Stimulated activated CD8-positive, alpha-beta memory T cell treated with anti-CD3 and anti-CD28 coated beads, Interleukin-12 subunit alpha, Interleukin-12 subunit beta, amount 100 ng/mL, for 24 hours (primary cell): ENCODE measurements at regions not wholly inside any gene's neighbourhood (a gene's known extent, or its start where the extent isn't known, plus 50 kb on each side); places are given as distances from the start of the nearest gene placed in this dataset.

Experiments used
- DNase-seq: peaks from one replicate; pipeline ENCODE4 v3.0.0-alpha.2; 2020; ENCODE audit errors: extremely low read depth

DNA sequence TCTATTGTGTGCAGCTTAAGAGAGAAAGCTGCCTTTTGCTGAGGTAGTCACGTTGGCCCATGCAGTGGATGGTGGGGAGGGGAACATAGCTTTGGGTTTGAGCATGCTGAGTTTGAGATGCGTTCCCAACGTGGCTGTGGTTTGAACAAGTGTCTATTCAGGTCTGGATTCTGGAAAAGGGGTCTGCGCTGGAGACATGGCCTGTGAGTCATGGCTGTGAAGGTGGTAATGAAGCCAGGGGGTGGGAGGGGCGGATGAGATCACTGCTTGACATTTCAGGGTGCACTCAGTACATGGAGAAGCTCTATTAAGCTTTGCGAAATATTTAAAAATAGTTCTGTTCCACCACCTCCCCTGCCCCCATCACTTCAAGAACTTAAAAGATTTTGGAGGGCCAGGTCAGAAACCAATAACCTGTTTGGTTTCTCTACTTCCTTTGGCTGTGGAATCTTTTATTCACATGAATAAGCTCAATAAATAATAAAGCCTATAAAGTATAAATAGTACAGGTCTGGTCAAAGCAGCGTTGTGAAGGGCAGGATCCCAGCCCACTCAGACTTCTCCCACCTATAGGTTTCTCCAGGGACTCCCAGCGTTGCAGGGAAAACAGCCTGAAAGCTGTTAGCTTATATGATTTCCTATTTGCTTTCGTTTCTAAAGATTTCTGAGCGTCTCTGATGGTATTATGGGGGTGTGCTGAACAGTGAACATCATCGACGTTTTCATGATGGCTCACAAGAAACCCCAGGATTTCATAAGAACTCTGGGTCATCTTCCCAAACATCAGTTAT lies 189.9 kb downstream of the NSG2 start:
- DNase-seq: no peak

DNA sequence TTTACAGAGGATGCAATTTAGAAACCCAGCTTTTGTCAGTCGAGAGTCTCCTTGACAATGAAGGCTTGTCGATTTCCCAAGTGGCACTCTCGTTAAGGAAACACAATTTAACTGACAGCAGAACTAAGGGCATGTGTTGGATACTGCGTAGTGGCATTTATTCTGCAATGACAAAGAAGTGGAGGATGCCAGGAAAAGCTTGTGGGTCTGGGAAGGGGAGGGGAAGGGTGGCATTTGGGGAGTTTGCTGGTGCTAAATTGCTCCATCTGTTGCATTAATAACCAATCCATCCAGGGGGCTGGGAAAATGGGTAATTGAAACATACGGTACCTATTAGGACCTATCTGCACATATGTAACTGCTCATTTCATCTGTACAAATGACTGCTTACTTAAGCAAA lies 190.6 kb downstream of the NSG2 start:
- no peak for DNase-seq

DNA sequence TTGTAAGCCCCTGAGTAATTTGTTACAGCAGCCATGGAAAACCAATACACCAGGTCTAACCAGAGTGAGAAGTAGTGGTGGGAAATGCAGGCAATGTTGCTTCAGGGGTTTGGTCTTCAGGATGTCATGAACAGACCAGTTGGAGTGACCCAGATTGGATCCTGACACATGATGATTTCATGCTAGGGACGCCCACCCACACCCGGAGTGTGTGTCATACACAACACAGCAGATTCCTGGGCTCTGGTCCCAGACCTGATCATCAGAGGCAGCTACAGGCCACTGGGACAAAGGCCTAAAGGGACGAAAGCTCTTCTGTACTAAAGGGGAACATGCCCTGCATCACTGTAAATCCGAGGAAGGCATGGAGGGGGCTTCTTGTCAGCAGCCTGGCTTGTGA lies 194.2 kb downstream of the NSG2 start:
- DNase-seq: no peak

DNA sequence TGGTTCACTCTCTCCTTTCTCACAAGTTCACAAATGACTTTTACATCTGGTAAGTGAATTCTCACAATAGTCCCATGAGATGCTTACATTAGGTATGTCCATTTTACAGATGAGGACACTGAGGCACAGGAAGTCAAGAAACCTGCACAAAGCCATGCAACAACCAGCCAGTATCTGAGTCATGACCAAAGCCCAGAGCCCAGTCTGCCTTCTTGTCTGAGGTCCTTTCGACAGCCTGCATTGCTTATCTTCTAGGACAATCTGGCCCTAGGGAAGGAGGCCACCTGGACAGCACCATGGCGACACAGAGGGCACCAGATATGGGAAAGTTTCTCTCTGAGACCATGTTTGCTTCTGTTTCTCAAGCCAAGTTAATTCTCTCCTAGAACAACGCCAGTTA lies 197.1 kb downstream of the NSG2 start:
- no peak for DNase-seq

DNA sequence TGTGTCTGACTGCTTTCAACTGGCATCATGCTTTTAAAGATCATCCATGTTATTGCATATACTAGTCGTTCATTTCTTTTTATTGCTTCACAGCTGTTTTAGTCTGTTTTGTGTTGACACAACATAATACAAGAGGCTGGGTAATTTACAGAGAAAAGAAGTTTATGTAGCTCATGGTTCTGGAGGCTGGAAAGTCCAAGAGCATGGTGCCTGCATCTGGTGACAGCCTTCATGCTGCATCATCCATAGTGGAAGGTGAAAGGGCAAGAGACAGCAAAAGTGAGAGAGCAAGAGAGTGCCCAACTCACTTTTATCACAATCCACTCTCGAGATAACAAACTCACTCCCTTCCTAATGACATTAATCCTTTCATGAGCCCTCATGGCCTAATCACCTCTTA lies 198.4 kb downstream of the NSG2 start:
- DNase-seq: no peak

DNA sequence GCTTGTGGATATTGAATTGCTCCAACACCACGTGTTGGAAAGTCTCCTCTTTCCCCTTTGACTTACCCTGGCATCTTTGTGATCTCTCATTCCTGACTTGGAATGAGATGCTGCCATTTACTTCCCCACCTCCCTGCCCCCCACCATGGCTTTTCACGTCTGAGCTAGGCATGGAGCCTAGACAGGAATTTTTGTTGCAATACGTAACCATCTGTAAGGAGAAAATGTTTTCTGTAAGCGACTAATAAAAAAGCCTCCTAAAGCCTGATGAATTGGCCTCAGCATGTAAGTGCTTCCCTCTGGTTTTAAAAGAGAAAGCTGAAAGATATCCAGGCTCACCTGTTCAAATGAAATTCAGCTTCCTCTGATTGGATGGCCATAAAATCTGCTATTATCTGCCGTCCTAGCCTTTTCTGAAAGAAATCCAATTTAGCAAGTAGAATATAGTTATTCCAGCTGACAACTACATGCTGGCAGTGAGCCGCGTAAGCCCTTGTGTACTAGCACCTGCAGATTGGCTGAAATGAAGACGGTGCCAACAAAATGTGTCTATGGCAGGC lies 200.1 kb downstream of the NSG2 start:
- DNase-seq: no peak

DNA sequence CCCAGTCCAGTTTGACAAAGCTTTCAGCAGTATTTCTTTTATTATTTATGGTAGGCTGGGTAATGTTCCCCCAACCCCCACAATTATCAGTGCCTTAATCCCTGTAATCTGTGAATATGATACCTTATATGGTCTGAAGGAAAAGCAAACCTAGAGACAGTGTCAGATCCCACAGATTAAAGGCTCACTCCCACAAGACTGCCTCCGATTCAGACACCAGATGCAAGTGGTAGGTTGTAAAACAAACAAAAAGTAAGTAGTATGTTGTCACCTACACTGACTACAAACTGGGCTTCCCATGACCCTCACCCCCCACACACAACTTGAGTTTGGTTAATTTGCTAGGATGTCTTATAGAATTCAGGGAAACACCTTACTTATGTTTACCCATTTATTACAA lies 201.2 kb downstream of the NSG2 start:
- no peak for DNase-seq

DNA sequence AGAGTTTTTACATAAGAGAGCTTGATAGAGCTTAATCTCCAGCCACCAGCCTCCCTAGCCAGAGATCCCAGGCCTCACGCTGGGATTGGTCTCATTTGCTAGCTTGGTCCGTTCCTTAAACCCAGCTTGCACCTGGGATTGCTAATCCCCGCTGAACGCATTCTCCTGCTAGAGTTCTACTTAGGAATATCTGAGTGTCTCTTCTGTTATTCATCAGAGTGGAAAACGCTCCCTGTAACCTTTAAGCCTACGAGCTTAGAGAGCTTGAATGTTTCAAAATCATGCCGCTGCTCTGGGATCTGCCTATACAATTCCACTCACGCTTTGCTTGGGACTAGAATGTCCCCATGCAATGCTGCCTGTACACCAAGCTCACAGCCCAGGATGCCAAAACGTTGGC lies 201.8 kb downstream of the NSG2 start:
- no peak for DNase-seq

DNA sequence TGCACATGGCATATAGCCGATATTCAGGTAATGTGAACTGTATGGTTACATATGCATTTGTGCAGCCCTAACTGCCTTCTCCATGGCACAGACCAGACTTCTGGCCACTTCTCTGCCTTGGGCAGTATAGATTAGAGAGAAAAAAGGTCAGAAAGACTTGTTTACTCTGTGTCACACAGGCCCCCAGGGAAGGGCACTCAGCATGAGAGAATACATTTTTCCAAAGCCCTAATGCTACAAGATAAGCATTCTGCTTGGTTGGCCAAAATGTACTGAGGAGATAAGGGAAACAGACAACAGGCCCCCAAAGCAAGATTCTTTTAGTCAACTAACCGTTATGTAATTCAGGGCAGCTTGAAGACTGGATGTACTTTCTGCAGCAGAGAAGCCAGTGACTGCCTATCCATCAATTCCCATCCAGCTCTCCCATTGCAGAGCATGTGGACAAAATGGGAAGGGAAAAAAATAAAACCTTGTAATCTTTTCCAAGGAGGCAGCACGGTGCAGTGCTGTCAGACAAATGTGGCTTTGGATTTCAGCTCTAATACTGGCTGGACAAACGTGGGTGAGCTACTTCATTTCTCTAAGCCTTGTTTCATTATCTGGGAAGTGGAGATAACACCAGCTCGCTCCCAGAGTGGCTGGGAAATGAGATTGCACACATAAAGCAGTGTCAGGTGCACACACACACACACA lies 205.9 kb downstream of the NSG2 start:
- DNase-seq: no peak

DNA sequence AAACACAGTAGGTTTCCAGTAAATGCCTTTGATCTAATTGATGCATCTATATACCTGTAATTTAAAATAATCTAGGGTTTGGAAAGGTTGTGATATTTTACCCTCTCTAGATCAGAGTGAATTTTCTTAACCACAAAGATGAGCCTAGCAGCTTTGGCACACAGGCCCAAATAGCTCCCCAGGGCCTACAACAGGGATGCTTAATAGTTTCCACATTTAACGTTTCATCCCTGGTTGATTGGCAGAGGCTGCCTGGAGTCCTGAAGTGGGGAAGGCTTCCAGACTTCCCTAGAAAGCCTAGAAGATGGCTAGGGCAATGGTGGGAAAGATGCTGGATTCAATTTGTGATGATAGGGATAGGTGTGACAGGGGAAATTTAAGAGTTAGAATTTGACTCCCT lies 206.6 kb downstream of the NSG2 start:
- no peak for DNase-seq

DNA sequence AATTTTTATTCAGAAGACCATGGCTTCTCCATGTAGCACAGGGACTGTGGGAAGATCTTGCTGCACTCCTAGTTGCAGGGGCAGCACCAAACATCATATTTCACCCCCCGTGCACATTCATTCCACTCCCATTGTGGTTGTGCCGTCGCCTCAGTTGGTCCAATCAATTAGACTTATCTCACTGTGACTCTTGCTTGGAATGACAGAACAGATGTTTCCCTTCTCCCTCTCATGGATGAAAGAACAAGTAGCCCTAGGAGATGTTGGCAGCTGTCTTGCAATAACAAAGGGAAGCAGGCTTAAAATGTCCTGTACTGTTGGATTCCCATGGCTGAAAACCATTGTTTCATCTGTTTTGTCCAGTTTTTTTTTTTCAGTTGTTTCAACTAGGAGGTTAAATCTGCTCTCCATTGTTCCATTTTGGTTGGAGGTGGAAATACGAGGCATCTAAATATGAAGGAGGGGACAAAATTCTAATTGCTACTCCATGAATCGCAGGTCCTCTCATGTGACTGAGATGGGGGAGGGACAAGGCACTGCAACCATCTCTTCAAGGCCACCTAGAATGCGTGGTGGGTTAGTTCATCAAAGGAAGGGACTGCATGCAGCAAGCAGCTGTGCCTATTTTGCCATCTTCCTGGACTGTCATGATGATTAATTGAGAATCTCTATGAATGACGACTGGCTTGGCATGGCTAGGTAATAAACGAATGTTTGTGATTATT lies 214.4 kb downstream of the NSG2 start:
- no peak for DNase-seq

DNA sequence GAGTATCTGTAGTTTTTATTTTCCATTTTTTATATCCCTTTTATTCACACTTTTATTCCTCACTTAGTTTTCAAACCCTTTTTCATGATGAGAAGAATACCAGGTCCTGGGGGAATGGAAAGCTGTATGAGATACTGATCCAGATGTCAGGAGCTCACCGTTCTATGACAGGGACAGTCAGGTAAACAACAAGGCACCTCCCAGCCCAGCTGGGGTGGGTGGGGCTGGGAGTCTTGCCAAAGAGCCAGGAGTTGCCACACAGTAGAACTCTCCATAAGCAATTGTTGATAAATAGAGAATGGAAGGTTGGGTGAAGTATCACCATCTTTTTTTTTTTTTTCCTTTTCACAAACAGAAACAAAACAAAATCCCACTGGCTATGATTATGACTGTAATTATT lies 225.8 kb downstream of the NSG2 start:
- DNase-seq: no peak

DNA sequence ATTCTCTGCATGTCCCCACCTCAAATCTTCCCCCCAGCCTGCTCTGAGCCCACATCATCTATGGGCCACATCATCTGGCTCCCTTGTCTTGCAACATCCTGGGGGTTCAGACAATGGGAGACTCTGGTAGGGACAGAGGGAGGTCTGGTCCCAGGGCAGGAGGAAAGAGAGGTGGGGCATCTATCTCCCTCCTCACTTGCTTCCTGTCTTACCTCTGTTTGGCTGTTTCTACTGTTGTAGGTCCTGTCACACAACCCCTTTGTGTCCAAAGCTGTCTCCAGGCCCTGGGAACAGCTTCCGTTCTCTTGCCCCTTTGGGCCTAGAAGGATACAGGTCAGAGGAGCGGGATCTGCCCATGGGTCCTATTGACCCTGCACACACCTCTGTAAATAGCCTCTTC lies 227.2 kb downstream of the NSG2 start:
- DNase-seq: no peak

DNA sequence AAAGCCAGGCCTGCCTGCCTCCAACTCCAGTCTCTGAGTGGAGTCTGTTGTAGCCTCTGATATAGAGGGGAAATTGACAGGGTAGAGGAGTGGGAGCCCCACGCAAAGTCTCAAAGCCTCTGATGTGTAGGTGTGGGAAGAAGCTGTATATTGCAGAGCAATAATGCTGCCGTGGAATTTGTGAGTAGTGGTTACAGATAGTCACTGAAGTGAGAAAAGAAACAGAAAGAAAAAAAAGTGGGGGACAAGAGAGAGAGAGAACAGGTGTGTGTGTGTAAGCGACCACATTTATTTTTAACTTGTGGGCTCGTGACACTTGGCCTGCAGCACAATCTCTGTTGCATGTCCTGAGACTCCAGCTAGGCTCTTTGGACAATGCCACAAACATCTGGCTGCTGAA lies 227.8 kb downstream of the NSG2 start:
- no peak for DNase-seq

DNA sequence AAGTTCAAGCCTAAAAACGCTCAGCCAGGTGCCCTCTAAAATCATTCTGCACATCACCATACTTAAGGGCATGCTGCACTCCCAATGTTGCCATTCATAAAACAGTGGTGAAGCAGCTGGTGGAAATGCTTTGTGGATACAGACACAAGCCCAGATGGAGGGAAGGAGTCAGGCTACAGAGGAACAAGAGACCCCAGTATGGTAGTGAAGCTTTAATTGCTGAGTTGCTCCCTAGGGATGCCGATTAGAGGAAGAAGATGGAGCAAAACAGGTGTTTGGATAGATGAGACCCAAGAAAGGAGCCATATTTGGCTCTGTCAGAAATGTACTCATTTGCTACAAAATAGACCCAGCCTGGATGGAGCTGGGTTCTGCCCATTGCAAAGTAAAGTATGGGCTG lies 230.5 kb downstream of the NSG2 start:
- no peak for DNase-seq

DNA sequence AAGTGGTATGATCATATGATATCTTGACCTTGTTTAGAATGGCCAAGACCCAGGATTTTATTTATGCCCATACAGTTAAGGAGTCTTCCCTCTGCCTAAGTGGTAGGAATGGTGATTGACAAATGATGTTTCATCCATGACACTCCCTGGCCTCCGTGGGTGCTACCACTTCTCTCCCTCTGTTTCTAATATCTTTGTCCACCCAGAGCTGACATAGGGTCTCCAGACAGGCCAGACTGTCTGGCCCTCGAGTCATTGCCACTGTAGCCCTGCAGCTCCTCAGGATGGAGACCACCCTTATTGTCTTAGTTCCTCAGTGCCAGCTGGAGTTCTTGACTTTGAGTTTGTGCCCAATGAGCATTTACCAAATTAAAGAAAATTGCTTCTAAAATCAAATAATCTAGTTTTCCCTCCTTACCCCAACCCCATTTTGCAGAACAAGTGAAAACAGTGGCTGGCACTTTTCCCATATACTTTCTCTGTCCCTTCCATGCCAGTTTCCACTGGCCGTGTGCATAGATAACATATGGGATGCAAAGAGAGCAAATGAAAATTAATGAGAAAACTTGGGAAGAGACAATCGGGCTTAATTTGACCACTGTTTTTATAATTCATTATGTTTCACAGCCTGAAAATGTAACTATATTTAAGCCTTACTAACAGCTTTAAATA lies 235.7 kb downstream of the NSG2 start:
- DNase-seq: no peak

DNA sequence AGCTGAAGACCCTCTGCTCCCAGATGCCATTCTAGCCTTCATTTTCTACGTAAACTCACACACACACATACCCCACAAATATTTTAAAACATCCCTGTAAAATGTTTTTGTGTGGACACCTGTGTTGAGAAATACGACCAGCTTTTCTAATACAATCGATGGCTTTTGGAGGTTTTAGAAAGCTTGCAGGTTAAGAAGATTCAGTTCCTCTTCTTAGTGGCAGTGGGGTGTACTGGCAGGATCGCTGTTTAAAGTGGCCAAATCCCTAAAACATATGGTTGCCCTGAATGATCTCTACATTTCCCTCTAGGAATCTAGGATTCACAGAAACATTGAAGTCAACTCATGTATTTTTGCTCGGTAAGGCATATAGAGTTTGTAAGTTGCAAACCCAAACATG lies 236.3 kb downstream of the NSG2 start:
- no peak for DNase-seq

DNA sequence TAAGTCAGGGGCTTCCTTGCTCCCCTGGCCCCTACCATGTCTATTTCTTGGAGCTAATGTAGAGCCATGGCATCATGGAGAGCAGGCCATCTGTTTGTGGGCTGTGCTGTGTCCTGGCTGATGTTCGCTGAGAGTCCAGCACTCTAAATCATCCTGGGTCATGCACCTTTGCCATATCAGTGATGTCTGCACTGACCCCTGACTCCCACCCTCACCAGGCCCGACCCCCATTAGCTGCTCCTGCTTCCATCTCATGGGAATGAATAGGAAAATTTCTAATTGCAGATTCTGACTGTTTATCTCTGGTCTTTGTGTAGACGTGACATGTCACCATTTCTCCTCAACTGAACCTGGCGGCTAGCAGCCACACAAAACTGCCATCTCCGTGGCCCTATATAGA lies 236.9 kb downstream of the NSG2 start:
- no peak for DNase-seq

DNA sequence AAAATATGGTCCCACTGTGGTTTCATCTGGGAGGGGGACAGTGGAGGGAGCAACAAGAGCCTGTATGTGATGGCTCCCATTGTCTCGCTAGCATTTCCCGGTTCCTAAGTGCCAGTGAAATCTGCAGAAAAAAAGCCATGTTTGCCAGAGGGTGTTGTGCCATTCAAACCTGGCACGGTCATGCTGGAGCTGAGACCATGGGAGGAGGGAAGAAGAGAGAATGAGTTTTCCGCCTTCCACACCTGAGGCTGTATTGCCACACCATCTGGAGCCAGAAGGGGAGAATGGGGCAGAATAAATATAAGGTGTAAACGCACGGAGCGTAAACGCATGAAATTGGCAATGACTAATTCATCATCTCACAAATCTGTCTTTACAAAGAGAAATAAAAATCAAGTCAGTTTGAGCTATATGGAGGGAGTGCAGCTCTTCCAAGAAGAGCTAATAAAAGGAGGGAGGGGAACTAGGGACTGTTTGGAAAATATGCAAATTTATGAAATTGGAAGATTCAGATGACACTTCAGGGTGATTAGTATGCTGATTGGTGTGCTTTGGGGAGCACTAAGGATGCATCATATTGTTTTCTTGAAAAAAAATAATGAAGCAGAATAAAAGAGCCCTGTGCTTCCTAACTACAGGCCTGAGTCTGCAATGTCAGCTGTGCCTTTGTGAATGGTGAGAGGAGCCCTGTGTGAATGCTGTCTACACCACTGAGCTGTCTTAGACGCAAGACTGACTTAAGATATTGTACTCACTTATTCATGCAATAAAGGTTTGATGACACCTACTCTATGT lies 237.9 kb downstream of the NSG2 start:
- DNase-seq: no peak

DNA sequence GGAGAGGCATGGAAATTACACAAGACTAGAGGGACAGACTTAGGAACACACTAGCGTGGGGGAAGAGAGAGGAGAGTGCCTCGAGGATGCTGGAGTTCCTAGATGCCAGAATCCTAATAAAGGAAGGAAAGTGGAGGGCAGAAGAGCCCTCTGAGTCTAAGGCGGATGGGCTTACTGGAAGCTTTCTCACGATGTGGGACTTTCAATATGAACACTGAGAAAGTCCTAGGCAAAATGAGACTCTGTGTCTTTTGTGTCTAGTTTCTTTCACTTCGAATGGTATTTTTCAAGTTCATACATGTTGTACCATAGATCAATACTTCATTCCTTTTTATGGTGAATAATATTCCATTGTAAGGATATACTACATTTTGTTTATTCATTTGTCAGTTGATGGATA lies 239.4 kb downstream of the NSG2 start:
- DNase-seq: no peak

DNA sequence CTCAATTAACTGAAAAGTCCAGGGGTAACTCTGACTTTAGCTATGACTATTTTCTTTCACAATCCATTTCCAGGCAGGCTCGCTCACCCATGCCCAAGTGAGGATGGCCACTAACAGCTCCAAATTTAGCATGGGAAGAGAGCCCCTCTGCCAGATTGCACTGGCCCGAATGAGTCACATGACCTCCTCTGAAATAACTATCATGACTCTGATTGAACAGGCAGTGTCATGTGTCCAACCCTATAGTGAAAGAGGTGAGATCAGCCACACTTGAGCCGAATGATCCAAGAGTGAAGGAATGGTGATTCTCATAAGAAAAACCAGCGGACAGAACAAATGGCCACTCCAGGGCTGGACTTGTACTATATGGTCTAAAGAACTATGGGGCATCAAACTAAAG lies 242.3 kb downstream of the NSG2 start:
- DNase-seq: no peak
